ENCODE measurements at regions not wholly inside any gene's neighbourhood (a gene's known extent, or its start where the extent isn't known, plus 50 kb on each side); places are given as distances from the start of the nearest gene placed in this dataset.

DNA sequence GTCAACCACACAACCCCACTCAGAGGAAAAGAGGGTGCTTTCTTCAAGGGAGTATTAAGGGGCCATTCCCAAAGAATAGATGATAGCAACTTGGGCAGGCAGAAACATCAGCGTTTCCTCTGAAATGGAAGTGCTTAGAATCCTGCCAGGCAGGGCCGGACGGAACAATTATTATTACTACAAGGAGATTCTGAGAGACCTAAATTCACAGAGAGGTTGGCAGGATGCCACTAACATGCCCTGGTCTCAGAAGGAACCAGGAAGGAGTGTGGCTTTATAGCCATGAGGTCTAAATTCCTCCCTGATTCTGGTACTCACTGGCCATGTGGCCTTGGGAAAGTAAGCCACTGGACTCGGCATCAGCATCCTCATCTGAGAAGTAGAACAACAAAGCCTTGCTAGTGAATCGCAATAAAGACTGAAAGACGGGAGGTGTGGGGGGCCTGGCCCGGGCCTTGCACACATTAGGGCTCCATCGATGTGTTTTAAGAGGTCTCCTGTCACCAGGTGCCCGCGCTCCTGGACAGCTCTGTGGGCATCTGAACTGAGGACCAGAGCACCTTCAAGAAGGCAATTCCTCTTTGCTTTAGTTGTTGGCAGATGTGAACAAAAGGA is 131.5 kb downstream of the OAT start:
- DNase-seq (ENCODE audit: low read depth in 2 of 2): no peak

- no peak for DNase-seq (ENCODE audit: low read depth in 2 of 2)
Observed at GRCh38 chr10:124286621-124287020, 132.1 kb downstream of the OAT start.

GRCh38 chr10:124285587-124286527 is 132.9 kb downstream of the OAT start:
- DNase-seq (ENCODE audit: low read depth in 2 of 2): no peak

DNA sequence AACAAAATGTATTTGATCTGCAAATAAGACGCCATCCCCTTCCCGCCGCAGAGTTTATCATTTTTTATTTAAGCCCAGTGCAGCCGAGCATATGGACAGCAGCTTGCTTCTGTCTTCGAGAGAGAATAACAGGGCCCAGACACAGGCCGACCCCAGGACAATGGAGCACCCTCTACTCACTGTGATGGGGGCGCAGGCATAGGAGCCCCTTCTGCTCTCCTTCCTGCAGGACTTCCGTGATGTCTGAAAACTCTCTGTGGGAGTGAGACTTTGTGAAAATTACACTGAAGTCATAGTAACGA is 134.8 kb downstream of the OAT start:
- DNase-seq (ENCODE audit: low read depth in 2 of 2): no peak

DNA sequence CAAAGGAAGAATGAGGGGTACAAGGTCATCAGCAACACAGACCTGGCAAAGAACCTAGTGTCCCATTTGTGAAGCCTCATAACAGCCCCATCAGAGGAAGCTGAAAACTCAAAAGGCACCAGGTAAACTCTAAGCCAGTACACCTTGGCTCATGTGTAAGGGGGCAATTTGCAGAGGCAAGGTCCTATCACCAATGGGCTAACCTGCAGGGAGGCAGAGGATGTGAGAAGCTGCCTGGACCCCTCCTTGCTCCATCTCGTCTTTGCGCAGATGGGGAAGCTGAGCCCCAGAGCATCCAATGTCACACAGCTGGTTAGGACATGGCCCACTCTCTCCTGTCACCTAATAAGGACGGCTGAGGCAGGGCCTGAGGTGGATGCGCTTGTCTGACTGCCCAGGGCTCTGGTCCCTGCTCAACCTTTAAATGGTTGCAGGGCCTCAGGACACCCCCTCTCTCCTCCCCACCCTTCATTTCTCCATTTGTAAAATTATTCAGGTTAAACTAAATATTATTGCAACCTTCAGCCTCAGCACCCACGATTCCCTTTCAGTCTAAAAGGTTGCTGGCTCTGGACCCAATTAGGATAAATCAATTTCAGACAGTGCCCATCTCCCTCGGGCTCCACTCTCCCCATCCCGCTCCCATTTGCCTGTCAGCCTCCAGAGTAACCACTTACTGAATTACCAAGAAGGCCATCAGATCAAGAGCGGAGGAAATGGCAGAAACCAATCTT is 135.3 kb downstream of the OAT start:
- no peak for DNase-seq (ENCODE audit: low read depth in 2 of 2)

DNA sequence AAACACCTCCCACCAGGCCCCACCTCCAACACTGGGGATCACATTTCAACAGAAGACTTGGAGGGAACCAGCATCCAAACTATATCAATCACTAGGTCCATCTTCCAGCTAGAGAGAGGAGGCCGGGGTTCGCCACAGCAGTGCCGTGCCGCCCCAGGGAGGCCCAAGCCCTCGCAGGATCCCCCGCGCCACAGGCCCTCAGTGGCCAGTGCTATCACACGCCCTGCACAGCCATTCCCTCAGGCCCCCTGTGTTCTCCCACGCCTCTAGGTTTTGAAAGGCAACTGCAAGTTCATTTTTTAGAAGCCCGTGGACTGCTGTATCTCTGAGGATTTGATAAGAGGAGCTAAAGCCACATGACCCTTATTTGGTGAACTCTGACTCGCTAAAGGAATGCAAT is 136.4 kb downstream of the OAT start:
- DNase-seq (ENCODE audit: low read depth in 2 of 2): no peak

DNA sequence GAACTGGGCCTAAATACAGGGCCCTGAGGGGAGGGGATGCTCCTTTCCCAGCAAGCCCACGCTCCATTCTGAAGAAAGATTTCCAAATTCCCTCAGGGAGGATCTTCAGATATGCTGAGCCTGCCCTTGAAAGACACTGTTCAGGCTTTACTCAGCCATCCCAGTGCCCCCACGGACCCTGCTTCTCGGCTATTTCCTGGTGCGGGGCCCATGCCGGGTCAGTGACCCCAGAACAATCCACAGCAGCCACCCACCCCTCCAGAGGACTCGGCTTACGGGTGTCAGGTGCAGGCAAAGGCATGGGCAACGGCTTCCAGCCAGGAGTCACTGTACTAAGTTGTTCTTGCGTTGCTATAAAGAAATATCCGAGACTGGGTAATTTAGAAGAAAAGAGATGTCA is 137.1 kb downstream of the OAT start:
- DNase-seq (ENCODE audit: low read depth in 2 of 2): no peak

DNA sequence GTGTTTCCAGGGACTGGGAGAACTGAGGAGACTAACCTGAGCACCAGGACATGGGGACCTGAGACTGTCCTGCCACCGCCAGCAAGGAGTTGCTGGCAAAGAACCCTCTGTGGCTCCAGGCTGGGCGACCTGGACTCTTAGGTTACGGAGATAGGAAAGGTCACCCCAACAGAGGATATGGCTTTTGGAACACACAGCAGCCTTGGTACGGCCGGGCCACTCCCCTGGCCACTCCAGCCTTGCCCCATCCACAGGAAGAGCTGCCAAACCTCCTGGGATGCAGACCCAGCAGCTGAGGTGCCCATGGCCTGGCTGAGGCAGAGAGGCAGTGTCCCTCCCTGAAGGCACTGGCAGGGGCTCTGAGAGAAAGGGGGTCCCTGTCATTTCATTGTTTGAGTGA is 137.8 kb downstream of the OAT start:
- no peak for DNase-seq (ENCODE audit: low read depth in 2 of 2)

- DNase-seq (ENCODE audit: low read depth in 2 of 2): no peak
Observed at GRCh38 chr10:124279882-124280281, 138.8 kb downstream of the OAT start.

GRCh38 chr10:124279298-124279697 is 139.4 kb downstream of the OAT start:
- DNase-seq (ENCODE audit: low read depth in 2 of 2): no peak

DNA sequence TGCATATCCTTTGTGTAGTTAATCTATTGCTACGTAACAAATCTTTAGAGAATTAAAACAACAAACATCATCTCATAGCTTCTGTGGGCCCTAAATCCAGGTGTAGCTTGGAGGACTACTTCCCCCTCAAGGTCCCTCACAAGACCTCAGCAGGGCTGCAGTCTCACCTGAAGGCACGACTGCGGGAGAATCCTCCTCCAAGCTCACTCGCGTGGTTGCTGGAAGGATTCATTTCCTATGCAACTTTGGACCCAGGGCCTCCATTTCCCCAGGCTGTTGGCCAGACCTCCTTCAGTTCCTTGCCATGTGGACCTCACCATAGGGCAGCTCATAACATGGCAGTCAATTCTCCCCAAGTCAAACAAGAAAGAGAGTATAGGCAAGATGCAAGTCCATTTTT is 140.4 kb downstream of the OAT start:
- DNase-seq (ENCODE audit: low read depth in 2 of 2): no peak

DNA sequence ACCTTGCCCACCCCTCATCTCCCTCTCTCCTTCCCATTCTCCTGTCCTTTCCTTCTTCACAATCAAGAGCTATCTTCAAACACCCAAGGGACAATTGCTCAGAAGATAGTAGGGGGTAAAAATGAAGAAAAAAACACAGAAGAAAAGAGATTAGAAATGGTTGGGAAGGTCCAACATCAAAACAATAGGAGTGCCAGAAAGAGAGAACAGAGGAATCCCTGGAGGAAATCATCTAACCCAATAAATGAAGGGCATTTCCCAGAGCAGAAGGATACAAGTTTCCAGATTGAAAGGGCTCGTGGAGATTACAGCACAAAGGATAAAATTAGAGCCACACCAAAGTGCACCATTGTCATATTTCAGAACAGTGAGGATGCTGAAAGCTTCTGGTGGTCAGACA is 145.6 kb downstream of the OAT start:
- DNase-seq (ENCODE audit: low read depth in 2 of 2): no peak

DNA sequence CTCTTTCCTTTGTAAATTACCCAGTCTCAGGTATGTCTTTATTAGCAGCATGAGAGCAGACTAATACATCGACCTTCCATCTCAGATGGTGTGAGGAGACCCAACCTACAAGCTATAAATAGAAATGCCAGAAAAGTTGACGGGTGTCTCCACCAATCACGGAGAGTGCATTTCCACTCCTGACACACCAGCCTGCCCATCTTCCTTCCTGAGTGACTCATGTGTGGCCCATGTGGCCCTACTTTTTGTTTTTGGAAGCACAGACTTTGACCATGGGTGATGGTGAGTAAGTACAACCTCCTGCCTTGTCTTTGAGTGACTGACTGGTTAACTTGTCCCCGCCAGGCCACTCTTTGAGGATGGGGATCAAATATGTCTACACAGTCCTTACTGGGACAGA is 147.0 kb downstream of the OAT start:
- DNase-seq (ENCODE audit: low read depth in 2 of 2): no peak

DNA sequence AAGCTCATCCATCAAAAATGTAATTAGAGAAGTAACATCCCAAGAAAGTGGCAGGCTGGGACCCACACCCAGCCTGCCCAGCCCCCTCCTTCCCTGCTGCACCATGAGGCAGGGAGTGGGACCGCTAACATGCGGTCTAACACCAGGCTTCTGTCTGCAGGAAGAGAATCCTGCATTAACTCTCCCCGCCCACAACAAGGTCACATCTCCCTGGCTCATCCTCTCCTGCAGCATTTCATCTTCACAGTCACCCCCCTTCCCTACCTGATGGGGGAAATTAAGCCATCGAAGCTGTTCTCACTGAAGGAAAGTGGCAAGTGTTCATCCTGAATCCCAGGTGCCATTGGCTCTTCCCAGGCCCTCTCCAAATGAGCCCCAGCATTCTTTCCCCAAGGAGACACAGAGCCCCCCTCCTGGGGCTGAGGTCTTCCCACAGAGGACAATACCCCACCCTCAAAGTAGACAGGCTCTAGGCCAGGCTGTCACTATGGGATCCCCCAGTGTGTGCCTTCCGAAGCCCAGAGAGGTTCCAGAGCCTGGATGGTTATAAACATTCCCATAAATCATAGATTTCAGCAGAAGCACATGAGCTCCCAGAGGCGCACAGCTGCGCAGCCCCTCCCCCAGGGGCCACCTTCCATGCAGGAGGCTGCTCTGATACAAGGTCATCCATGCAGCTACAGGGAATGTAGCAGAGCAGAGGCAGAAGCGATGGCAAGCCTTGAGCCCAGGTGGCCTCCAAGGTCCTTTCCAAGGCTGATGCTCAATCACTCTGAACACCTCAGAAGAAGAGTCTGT is 148.0 kb downstream of the OAT start:
- no peak for DNase-seq (ENCODE audit: low read depth in 2 of 2)

DNA sequence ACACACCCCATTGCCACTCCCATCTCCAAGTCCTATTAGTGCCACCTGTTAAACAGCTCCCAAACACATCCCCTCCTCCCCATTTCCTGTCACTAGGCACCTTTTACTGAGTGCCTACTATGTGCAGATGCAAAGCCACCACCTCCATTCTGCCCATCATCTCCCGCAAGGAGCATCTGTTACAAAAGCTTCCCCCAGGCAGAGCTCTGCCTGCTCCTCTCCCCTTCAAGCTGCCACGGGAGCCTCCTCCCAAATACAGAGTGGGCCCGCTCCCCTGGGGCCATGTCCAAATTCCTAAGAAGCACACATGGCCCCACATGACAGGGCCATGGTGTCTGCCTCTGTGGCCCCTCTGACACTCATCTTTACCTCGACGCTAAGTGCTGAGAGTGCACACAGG is 149.7 kb downstream of the OAT start:
- DNase-seq (ENCODE audit: low read depth in 2 of 2): no peak

- no peak for DNase-seq (ENCODE audit: low read depth in 2 of 2)
Observed at GRCh38 chr10:124267911-124268549, 150.7 kb downstream of the OAT start.

GRCh38 chr10:124267231-124267885 is 151.4 kb downstream of the OAT start:
- DNase-seq (ENCODE audit: low read depth in 2 of 2): no peak

DNA sequence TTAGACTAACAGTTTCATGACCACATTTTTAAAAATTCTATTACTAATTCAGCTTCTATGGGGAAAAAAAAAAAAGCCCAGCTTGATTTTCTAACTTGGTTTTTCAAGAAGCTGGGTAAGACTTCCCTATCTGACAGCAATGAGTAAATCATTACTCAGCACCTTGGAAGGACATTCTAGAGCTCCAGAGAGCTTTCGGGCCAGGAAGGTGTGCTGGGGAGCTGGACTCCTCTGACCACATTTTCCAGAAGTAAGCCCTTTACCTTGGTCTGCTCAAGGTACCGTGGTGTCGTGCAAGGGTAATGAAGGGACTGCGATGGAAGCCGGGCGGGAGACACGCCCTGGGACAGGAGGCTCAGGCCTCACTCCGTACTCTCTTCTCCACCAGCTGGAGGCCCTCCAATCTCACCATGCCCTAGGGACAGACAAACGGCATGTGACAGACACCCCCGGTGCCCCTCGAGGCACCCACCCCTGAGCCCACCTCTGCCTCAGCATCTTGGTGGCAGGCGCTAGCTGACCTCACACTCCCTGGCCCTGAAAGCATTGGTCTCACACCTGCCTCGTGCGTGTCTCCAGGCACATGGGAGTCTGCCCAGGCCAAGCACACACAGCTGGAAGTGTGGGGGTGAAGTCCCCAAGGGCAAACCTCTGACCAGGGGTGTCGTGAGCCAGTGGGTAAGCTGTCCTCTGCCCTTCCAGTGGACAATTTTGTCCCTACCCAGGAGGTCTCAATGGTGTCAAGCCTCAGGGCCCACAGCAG is 152.1 kb downstream of the OAT start:
- DNase-seq (ENCODE audit: low read depth in 2 of 2): no peak

DNA sequence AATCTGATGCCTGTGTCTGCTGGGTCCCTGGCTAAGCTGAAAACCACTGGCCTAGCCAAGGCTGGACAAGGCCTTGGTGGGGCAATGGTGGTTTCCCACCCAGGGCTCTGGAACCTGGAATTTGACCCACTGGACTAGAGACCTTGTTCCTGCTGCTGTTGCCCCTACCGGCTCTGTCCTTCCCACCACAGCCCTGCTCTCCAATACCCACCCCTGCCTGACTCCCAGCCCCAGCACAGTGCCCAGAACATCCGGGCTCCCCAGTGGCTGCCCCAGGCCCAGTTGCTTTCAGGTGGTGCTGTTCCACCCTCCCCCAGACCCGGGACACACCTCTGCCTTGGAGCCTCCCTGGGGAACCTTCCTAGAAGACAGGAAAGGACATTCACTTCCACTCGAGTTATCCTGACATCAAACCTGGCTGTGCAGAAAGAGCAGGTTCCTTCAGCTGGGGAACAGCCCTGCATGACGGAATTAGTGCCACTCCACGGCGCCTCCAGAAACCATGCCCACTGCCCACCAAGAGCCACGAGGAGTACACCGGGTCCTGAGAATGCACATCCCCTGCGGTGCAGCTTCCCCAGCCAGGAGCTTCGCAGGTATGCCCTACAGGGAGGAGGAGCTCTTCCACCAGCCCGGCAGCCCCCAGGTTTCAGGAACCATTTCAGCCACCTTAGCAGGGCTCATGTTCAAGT is 152.8 kb downstream of the OAT start:
- DNase-seq (ENCODE audit: low read depth in 2 of 2): no peak

DNA sequence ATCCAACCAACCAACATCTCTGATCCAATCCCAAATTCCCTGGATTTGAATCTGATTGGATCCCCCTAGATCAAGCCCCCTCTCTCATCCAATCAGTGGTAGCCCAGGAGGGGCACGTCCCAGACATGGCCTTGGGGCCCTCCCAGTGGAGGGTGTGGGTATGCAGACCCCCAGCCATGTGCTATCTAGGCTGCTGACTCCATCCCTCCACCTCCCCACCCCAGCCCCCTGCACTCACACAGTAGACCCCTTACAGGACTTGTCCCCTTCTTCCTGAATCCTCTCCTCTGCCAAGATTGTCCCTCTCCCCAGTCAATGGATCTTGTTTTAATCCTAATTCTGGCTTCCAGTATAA is 153.4 kb downstream of the OAT start:
- DNase-seq (ENCODE audit: low read depth in 2 of 2): no peak

Measured in fibroblast of skin of left quadriceps (primary cell).